ENCODE measurements at regions not wholly inside any gene's neighbourhood (a gene's known extent, or its start where the extent isn't known, plus 50 kb on each side); places are given as distances from the start of the nearest gene placed in this dataset.

- no peak for DNase-seq (ENCODE audit: low spot score)
Measured at GRCh38 chr2:41847744-41848441, 199.9 kb upstream of the PKDCC start.

DNA sequence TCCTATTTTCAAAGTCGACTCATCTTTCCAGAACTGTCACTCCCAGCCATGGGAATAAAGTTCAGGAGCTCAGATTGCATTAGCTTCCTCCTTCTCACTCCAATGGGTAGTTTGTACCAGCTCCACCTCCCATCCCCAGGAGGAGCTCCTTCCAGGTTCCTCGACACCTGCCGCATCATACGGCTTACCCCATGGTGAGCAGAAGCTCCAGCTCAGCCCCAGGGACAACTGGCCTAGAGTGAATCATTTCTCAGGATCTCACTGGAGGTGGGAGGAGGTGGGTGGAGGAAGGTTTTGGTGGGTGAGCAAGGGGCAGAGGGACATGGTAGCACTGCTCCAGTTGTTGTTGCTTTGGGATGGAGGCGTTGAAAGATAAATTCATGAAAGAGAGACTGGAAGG, 196.3 kb upstream of the PKDCC start:
- DNase-seq (ENCODE audit: low spot score) = no peak

DNA sequence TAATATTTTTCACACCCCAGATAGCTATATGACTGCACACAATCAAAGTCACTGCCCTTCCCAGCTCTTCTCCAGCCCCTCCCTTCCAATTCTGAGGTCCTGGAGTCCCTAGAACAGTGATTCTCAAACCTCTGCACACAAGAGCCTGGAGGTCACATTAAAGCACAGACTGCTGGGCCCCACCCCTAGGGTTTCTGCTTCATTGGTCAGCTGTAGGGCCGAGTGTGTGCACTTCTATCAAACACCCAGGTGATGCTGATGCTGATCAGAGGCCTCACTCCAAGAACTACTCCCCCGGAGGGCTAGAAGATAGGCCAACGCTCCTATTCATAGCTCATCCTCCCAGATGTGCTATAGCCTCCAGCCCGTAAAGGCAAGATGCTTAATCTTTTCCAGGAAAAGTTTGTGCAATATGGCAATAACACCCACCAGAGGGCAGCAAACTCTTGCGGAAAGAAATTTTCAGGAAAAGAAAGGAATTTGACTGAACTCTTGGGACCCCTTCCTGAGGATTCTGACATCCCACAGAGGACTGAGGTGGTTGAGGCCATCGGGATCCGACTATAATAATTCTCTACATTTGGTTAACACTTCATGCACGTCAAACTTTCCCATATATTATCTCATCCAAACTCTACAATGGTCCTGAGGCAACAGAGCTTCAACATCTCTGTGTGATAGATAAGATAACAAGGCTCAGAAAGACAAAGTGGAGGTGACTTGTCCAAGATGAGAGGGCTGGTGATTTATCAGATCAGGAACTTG, 194.2 kb upstream of the PKDCC start:
- peak; percentile 71 for DNase-seq (ENCODE audit: low spot score)

- DNase-seq (ENCODE audit: low spot score) = no peak
Measured at GRCh38 chr2:41854227-41854626, 193.6 kb upstream of the PKDCC start.

GRCh38 chr2:41856946-41857345, 190.9 kb upstream of the PKDCC start:
- DNase-seq (ENCODE audit: low spot score) = no peak

DNA sequence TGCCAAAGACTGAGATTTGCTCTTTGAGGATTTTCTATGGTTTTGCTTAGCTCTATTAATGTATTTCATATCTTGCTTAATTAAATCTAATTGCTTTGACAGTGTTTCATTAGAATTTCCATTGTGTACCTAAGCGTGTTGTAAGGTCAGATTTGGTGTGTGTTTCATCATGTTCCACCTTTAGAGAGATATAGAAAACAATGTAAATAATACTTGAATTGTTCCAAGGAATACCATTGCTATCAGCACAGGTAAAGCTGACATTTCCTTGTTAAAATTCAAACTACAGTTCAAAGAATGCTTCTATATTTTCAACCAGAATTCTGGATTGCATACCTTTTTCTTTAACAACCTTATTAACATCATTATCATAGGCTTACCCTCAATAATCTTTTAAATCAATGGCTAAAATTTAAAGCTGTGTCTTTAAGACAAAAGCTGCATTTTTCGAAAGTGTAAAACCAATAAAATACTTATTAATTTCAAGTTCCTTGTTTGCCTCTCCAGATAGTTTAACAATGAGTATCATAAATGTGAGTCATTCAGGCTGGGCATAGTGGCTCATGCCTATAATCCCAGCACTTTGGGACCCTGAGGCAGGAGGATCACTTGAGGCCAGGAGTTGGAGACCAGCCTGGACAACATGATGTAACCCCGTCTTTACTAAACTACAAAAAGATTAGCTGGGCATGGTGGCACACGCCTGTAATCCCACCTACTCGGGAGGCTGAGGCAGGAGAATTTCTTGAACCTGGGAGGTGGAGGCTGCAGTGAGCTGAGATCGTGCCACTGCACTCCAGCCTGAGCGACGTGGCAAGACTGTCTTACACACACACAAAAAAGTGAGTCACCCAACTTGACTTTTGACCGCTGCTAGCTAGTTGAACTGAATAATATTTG, 188.0 kb upstream of the PKDCC start:
- no peak for DNase-seq (ENCODE audit: low spot score)

DNA sequence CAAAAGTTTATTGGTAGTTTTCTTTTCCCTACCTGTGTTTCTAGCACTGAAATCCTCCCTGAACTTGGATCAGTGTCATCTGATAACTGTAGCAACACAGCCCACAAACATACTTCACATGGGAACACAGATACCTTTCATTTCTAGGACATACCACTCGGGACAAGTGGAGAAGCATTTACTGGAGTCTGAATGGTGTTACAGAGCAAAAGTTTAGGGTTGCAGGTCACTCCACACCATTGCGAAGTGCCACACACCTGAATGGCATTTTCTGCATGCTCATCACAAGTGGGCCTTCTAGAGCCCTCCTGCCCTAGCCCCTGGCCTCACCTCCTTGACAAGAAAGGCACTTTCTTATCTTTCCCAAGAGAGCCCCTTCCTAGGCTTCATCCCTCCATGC, 184.8 kb upstream of the PKDCC start:
- no peak for DNase-seq (ENCODE audit: low spot score)

DNA sequence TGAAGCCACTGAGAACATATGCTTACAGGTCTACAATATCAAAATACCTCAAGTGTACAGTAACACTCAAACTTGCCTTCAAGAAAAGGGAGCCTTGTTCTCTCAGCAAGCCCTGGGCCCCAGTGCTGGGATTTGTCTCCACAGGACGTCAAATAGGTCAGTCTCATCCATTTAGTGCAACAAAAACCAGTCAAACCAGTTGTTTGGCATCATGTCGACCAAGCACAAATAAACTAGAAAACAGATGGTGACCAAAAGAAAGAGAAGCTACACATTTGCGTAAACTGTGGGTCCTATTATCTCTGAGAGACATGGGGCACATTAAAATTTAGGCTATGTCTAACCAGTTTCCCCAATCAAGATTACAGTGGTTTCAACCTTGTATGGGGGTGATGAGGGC, 182.6 kb upstream of the PKDCC start:
- DNase-seq (ENCODE audit: low spot score) = no peak

DNA sequence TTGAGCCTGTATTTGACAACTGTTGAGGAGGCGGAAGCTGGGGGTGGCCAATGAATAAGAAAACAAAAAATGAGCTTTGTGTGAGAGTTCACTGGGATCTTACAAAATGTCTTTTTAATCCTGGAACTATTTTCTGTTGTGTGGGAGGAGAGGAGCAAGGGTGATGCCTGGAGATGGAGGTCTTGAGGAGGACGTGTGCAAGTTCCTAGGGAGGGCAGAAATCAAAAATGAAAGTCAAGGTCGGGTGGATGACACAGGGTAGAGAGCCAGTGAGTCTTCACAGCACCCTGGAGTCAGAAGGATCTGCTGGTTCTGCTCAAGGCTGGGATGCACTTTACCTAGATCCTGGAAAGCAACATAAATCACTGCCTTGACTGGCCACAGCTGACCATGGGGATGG, 180.3 kb upstream of the PKDCC start:
- DNase-seq (ENCODE audit: low spot score) = no peak

DNA sequence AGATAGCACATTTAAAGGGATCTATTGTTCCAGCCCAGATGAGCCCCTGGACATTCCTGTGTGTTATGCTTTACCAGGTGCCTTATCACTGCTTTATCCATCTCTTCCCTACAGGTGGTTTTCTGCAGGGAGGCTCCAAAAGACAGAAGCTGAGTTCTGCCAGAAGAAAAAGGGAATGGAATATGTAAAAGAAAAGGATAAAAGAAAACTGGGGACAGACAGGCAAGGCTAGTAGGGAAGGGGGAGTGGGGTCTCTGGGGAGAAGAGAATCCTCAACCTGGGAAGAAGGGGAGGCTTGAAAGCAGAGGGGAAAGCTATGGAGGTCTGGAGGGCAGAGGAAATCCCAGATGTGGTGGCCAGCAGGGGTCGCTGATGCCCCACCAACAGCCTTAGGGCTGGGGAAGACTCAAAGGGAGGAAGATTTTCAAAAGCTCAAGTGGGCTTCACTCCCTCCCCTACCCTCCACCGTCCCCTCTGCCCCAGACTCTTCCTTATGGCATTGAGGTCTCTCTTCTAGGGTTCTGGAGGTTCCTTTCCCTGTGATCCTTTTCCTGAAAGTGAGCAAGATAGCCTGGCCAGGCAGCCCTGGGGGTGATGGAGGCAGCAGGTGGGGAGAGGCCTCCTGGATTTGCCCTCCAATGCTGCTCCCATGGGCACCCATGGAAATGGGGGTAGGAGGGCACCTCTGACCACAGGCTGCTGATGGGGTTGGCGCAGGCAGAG, 178.1 kb upstream of the PKDCC start:
- DNase-seq (ENCODE audit: low spot score) = peak; percentile 65

DNA sequence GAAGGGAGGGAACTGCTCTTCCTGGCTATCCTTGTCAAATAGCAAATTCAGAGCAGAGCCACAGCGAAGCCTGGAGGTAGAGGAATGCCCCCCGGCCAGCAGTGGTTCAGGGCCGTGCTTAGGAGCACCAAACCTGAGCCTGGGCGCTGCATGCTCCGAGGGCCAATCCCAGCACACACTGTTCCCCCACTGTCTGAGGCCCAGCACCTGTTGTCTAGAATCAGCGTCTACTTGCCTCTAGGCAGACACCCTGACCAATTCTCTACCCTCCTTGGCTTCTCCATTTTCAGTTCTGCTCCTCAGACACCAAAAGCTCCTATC, 177.6 kb upstream of the PKDCC start:
- DNase-seq (ENCODE audit: low spot score) = no peak

GRCh38 chr2:41871080-41871479, 176.7 kb upstream of the PKDCC start:
- no peak for DNase-seq (ENCODE audit: low spot score)

- no peak for DNase-seq (ENCODE audit: low spot score)
Measured at GRCh38 chr2:41872646-41873045, 175.2 kb upstream of the PKDCC start.

GRCh38 chr2:41873102-41874031, 174.5 kb upstream of the PKDCC start:
- no peak for DNase-seq (ENCODE audit: low spot score)

GRCh38 chr2:41877114-41877678, 170.6 kb upstream of the PKDCC start:
- DNase-seq (ENCODE audit: low spot score) = no peak

DNA sequence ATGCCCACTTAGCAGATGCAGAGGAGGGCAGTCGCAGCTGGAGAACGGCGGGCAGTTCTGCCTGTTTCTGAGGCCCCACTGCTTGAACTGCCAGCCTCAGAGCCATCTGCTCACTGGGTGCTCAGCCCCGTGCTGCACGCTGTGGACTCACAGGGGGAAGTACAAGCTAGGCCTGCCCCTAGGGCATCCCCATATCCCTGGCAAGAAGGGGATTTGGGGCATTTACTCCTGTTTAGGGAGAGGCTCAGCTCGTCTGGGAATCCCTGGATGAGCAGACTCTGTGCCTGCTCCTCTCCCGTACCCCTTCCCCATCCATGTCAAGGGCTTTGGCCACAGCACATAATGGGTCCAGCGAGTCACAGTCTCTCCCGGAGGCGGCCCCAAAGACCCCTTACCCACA, 169.8 kb upstream of the PKDCC start:
- no peak for DNase-seq (ENCODE audit: low spot score)

DNA sequence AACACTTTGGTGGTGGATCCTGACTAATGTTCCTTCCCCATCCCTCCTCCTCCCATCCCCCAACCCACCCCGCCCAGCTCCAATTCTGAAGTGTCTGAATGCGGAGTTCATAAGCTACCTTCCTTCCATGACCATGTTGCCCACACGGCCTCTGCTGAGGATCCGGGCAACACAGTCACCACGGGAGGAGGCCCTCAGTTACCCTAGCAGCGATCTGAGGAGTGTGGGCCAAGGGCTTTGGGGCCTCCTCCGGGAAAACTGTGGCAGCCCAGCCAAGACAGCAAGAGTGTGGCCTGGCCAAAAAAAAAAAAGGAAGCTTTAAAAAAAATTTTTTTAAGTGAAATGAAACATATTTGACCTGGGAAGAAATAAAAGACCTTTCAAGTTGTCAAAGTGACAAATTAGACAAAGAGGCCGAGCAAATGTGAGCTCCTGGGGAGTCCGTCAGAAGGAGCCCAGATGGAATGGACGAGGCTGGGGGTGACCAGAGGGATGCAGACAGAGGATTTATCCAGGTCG, 169.0 kb upstream of the PKDCC start:
- no peak for DNase-seq (ENCODE audit: low spot score)

GRCh38 chr2:41879235-41879916, 168.4 kb upstream of the PKDCC start:
- DNase-seq (ENCODE audit: low spot score) = peak; percentile 75

DNA sequence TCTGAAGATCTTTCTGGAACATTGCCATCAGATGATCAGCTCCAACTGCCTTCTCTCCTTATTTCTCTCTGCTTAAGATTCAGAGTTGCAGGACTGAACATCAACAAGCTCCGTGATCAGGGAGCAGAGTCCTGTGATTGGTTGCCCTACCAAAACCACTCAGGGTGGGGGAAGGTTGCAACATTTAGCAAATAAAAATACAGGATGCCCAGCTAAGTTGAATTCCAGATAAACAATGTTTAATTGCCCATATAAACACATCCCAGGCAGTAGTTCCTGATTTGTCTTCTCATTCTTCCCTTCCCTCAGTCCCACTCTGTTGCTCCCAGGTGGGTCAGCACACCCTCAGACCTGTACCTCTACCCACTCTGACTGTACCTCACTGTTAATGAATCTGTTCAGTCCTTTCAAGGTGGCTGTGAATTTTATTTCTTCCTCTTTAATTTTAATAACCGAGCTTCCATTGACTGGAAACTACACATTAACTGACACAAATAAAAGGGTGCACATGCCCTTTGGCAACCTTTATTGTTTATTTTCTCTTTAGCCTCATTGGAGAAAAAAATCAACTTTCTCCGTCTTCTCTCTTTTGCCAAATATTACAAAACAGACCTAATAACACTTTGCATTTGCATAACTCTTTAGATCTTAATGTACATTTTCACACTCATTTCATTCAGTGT, 167.1 kb upstream of the PKDCC start:
- no peak for DNase-seq (ENCODE audit: low spot score)

Measured in pons (tissue), 1 donor.